T-helper 2 cell (primary cell): ENCODE measurements at regions not wholly inside any gene's neighbourhood (a gene's known extent, or its start where the extent isn't known, plus 50 kb on each side); places are given as distances from the start of the nearest gene placed in this dataset.
"Not testable (repeated sequence)": the region's sequence is repeated elsewhere in the genome, so short reads cannot be mapped to it uniquely, and the experiment has no call there.

Experiments used
- DNase-seq, 5 experiments: peaks; one replicate each; pipeline versions ENCODE4 v3.0.0 to v3.0.0-alpha.2; 2012 to 2022

- DNase-seq, result no peak
These were observed 814.5 kb downstream of the KCNJ18 start for GRCh38 chr17:22506861-22507260.

GRCh38 chr17:22507823-22508222 is 815.5 kb downstream of the KCNJ18 start:
- peak in 1 of 5 experiments; percentile 2 for DNase-seq

GRCh38 chr17:22510504-22510903 is 818.2 kb downstream of the KCNJ18 start:
- no peak for DNase-seq

GRCh38 chr17:22511431-22511830 is 819.1 kb downstream of the KCNJ18 start:
- no peak for DNase-seq

- no peak for DNase-seq
These were observed 819.7 kb downstream of the KCNJ18 start for GRCh38 chr17:22512057-22512456.

- DNase-seq, result no peak
These were observed 820.2 kb downstream of the KCNJ18 start for GRCh38 chr17:22512506-22512905.

- DNase-seq, result no peak
These were observed 820.7 kb downstream of the KCNJ18 start for GRCh38 chr17:22512997-22513538.

GRCh38 chr17:22514315-22514714 is 822.0 kb downstream of the KCNJ18 start:
- no peak for DNase-seq

GRCh38 chr17:22514767-22515320 is 822.5 kb downstream of the KCNJ18 start:
- DNase-seq, result no peak

GRCh38 chr17:22515599-22515998 is 823.3 kb downstream of the KCNJ18 start:
- DNase-seq, result no peak

GRCh38 chr17:22516861-22517636 is 824.7 kb downstream of the KCNJ18 start:
- no peak for DNase-seq

- no peak for DNase-seq
These were observed 825.4 kb downstream of the KCNJ18 start for GRCh38 chr17:22517716-22518115.

- DNase-seq, result no peak
These were observed 825.9 kb downstream of the KCNJ18 start for GRCh38 chr17:22518185-22518584.

- not testable (repeated sequence) for DNase-seq
These were observed 856.5 kb downstream of the KCNJ18 start for GRCh38 chr17:22548873-22549272.

- DNase-seq, result not testable (repeated sequence)
These were observed 859.5 kb downstream of the KCNJ18 start for GRCh38 chr17:22551695-22552415.

- DNase-seq, result no peak
These were observed 877.3 kb downstream of the KCNJ18 start for GRCh38 chr17:22569459-22570143.

- DNase-seq, result no peak
These were observed 878.0 kb downstream of the KCNJ18 start for GRCh38 chr17:22570144-22570845.

GRCh38 chr17:22599322-22599721 is 907.0 kb downstream of the KCNJ18 start:
- DNase-seq, result no peak

GRCh38 chr17:22600644-22601298 is 908.4 kb downstream of the KCNJ18 start:
- DNase-seq, result peak in 1 of 5 experiments; percentile 15
